ENCODE measurements at regions not wholly inside any gene's neighbourhood (a gene's known extent, or its start where the extent isn't known, plus 50 kb on each side); places are given as distances from the start of the nearest gene placed in this dataset.
"Not testable (repeated sequence)": the region's sequence is repeated elsewhere in the genome, so short reads cannot be mapped to it uniquely, and the experiment has no call there.

DNA sequence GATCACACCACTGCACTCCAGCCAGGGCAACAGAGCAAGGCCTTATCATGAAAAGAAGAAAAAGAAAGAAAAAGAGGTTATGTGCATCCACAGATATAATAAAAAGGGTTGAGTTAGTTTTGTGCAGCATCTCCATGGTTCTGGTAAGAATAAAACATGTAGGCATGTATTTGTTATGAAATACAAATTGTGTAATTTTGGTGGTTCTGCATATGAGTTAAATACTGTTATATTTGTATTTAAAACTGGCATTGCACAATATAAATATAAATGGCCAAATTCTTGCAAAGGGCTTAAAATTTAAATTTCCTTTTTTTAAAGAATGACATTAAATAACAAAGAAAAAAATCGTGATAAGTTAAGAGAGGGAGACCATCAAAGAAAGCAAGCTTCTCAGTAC is 159.1 kb upstream of the PREP start:
- DNase-seq = no peak

DNA sequence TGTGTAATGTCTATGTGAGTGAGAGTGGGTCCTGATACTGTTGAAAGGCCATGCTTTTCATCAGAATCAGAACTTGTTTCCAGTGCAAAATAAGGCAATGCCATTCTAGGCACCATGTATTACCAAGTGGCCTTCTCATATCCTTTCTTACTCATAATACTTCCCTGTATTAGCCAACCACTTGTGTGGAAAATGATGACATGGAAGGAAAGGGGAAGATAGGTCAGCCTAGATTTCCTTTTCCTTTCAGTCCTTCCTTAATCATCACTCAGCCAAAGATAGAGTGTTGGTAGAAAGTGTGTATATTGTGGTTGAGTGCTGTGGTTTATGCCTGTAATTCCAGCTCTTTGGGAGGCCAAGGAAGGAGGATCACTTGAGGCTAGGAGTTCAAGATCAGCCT is 158.6 kb upstream of the PREP start:
- DNase-seq = no peak

GRCh38 chr6:105560611-105561066 is 157.8 kb upstream of the PREP start:
- no peak for DNase-seq

GRCh38 chr6:105557291-105557690 is 154.4 kb upstream of the PREP start:
- DNase-seq = no peak

GRCh38 chr6:105553171-105553570 is 150.3 kb upstream of the PREP start:
- DNase-seq = no peak

GRCh38 chr6:105550955-105551620 is 148.2 kb upstream of the PREP start:
- DNase-seq = no peak

DNA sequence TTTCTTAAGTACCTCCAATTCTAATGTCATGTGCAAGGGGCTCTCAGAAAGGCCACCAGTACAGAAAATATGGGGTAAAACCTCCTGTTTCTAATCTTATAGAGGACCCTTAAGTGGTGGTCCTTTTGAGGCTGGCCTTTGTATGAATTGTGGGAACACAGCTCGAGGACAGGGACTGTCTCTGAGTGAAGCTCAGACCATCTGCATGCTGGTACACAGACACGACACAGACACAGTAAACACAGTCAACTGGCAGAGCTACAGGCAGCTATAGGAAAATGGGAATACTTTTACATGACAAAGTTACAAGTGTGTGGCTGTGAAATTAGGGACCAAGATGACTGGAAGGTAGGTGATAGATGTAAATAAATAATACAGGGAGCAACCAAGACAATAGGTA is 143.9 kb upstream of the PREP start:
- no peak for DNase-seq

DNA sequence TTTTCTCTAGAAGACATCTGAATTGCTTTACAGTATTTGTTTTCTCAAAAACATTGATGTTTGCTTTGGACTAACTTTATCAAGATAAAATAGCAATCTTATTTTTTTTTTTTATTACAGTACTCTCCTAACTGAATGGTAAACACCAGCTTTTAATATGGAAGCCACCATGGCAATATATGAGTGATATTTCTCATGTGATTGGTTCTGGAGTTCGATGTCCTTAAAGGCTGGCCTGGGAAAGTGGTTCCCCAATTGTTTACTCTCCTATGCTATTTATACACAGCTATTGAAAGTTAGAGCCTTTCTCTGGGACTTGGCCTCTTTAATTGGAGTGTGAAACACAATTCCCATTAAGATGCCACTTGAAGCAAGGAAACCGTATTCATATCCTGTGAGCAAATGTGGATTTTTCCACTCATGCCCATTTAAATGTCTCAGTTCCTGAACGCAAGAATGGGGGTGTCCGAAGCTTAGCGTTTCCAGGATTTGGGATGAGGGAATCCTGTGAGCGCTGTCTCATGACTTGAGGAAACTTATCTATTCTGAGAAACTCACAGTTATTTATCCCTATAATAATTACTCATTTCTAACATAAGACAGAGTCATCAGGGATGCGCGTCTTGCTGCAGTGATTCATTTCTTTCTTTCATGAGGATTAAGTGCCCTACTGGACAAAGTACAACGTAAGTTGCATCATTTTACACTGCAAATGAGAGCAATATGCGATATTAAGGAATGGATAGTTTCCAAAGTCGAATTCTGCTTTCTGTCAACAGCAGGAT is 143.3 kb upstream of the PREP start:
- DNase-seq = no peak

DNA sequence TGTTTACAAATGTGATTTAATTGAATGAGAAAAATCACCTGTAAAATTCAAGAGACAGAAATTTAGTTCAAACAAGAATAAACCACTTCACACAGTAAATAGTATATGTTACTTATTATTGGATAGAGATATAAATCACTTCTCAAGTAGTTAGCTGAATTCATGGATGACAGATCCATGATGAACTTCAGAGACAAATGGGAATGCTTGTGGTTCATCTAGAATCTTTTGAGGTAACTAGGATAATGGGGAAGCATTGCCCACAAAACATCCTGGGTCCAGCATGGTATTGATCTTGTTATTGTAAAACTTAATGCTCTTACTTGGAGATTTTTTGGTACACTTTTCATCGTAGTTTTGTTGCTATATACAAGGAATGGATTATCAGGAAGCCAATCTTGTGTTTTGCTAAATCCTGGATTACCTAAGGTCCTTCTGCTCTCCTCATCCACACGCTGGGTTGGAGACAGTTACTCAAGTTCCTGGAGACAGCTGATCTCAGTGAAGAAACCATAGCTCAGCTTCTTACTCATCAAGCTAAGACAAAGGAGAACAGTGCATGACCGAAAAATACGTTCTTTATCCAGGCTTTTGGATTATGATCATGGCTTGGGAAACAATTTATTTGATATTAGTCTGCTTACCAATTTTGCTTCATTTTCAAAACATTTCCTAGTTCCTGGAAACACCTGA is 142.5 kb upstream of the PREP start:
- no peak for DNase-seq

DNA sequence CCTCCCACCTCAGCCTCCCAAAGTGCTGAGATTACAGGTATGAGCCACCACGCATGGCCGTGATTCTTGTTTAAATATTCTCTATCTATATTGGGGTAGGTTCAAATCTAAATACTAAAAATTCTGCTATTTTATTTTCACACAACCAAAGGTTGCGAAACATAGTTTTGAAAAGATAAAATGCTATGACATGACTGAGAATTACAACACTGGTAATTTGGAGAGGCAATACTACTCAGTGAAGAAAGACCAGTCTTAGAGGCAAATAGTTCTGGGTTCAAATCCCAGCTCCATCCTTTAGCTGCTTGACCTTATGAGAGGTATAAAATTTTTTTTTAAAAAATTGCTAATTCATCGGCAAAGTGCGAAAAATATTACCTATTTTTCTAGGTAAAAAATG is 137.0 kb upstream of the PREP start:
- no peak for DNase-seq

GRCh38 chr6:105537981-105538578 is 135.2 kb upstream of the PREP start:
- DNase-seq = no peak

DNA sequence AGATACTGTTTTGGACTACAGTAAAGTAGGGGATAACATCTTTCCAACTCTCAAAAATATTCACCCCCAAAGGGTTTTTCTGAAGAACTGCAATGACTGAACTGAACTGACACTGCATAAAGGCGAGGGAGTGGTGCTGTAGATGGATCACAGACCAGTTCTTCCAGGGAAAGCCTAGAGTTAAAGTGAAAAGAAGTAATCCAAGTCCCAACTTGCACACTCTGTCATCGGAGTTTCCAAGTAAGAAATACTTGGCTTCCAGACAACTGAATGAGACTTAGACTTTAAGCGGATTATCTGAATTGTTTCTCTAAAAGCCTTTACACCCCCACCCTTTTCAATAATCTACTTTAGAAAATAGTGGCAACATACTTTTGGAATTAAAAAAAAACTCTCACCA is 134.1 kb upstream of the PREP start:
- DNase-seq = no peak

DNA sequence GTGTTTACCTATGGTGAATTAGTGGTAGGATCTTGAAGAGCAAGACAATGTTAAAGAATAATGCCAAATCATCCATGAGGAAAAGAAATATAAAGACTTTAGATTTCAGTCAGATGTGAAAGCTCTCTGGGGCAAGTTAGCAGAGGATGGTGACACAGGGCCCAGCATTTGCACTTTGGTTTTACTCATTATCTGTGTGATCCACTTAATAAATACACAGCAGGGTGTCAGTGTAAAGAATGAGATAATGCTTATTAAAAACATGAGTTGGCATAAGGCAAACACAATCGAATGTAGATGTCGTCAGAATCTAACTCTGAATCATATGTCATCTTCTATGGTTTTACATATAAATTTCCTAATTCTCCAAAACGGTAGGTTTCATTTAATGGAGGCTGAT is 130.4 kb upstream of the PREP start:
- DNase-seq = no peak

DNA sequence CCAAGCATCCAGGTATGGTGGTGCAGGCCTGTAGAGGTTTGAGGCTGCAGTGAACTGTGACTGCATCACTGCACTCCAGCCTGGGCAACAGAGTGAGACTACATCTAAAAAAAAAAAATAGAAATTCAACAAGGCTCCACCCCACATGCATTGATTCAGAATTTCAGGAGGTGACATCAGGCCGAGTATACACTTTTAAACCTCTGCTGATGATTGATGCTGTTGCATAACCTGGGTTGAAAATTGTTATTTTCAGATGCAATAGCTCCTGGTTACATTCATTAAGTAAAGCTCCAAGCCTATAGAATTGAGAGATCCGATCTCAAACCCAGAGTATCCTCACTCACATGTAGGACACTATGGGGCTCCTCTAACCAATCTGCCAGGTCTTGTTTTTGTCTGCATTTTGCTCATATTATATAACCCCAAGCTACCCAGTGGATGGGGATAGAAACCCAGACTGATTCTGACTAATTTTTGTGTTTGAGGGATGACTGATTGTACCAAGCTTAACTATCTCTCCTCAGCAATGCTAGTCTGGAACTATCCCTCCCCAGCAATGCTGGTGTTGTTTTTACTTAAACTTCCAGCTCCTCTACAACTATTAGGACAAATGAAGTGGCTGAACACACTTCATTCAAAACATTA is 123.5 kb upstream of the PREP start:
- DNase-seq = no peak

- DNase-seq = no peak
These were observed 119.9 kb upstream of the PREP start for GRCh38 chr6:105522626-105523322.

- DNase-seq = no peak
These were observed 117.1 kb upstream of the PREP start for GRCh38 chr6:105519954-105520353.

DNA sequence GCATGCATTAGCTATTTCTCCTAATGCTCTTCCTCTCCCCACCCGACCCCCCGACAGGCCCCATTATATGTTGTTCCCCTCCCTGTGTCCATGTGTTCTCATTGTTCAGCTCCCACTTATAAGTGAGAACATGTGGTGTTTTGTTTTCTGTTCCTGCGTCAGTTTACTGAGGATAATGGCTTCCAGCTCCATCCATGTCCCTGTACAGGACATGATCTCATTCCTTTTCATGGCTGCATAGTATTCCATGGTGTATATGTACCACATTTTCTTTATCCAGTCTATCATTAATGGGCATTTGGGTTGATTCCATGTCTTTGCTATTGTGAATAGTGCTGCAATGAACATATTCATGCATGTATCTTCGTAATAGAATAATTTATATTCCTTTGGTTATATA is 116.1 kb upstream of the PREP start:
- DNase-seq = not testable (repeated sequence)

DNA sequence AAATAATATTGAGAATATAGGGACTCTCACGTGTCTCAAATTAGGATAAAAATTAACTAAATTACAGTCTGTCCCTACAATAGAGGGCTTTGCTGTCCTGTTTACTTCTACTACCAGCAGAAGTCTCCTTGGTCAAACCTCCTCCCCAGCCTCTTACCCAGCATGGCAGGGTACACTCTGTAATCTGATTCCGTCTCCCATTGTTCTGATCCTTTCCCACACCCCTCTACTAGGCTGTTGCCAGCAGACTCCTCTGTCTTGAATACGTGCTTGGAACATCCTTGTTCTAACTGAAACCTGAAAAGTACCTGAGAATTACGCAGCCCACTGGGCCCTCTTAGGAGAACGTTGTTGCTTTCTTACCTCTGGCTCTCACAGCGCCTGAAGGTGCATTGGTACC is 112.2 kb upstream of the PREP start:
- no peak for DNase-seq

DNA sequence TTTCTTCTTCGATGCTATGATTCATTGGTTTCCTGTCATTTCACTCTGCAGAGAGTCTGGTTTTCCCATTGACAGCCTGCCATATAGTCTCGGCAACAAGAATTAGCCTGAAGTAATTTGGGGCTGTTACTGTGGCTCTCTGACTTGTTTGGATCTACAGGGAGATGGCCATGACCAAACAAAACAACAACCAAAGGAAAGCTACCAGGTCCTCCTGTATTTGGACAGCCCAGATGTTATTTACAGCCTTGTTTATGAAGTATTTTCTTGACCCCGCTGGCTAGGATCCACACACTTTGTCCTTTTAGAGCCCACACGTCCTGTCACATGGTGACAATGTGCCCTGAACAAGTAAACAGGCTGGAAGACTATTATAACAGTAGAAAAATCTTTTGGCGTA is 111.4 kb upstream of the PREP start:
- DNase-seq = no peak

DNA sequence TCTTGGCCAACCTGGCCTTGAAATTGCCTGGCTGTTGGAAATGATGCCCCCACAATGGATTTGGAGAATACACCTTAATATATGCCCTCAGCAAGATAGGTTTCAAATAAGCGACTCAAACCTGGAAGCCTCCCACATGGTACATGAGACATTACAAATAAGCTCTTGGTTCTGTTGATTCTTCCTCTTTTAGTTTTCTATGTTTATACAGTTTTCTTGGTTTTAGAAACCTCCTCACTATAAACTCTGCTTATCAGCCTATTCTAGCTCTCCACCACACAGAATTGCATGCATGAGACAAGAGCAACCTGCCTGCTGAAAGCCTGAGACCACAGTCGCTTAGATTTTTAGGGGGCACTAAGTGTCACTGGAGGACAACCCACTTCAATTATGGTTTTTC is 108.8 kb upstream of the PREP start:
- DNase-seq = no peak

DNA sequence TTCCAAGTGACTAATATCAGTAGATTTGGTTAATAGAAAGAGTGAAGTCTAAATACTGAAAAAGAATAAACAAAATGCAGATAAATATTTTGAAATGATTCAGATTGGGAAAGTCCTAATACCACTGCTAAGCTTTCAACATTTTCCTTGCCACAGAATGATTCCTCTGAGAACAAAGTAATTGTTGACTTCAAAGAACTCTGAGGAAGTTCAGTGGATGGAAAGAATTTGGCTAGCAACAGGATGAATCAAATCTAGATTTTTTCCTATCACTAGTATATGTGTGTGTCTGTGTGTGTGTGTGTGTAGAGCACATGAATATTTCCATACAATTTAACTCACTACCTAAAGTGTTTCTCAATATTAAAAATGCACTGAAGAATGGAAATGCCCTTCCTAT is 107.9 kb upstream of the PREP start:
- DNase-seq = no peak

Data from GOT3 (cell line).